Stimulated activated CD8-positive, alpha-beta memory T cell treated with anti-CD3 and anti-CD28 coated beads, Interleukin-15, amount 100 ng/mL, for 24 hours (primary cell): ENCODE measurements at regions not wholly inside any gene's neighbourhood (a gene's known extent, or its start where the extent isn't known, plus 50 kb on each side); places are given as distances from the start of the nearest gene placed in this dataset.
"Not testable (repeated sequence)": the region's sequence is repeated elsewhere in the genome, so short reads cannot be mapped to it uniquely, and the experiment has no call there.

Experiments used
- DNase-seq: peaks from one replicate; pipeline ENCODE4 v3.0.0-alpha.2; 2020; ENCODE audit warnings: low read depth

- no peak for DNase-seq
Measured at GRCh38 chr22:44650806-44651205, 51.2 kb upstream of the PRR5 start.

GRCh38 chr22:44648821-44649565 lies 53.0 kb upstream of the PRR5 start:
- no peak for DNase-seq

- no peak for DNase-seq
Measured at GRCh38 chr22:44648085-44648820, 53.8 kb upstream of the PRR5 start.

DNA sequence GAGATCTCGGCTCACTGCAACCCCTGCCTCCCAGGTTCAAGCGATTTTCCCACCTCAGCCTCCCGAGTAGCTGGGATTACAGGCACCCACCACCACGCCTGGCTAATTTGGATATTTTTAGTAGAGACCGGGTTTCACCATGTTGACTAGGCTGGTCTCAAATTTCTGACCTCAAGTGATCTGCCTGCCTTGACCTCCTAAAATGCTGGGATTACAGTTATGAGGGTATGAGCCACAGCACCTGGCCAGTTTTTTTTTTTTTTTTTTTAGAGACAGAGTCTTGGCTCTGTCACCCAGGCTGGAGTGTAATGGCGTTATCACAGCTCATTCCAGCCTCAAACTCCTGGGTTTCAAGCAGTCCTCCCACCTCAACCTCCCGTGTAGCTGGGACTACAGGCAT lies 54.9 kb upstream of the PRR5 start:
- no peak for DNase-seq

DNA sequence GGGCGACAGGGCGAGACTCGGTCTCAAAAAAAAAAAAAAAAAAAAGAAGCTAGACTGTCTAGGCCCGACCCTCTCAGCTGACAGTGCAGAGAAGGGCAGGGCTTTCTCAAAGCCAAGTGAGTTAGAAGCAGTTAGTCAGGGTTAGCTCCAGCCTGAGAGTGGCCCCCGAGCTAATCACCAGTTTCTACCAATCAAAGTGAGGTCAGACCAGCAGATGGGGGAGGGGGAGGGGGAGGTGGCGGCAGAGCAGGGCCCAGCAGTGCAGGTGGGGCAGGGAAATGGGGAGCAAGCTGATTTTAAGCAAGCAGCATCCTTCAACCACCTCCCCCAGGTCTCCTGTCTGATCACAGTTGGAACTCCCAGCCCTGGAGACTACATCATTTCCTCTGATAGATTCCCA lies 55.3 kb upstream of the PRR5 start:
- DNase-seq, result no peak

DNA sequence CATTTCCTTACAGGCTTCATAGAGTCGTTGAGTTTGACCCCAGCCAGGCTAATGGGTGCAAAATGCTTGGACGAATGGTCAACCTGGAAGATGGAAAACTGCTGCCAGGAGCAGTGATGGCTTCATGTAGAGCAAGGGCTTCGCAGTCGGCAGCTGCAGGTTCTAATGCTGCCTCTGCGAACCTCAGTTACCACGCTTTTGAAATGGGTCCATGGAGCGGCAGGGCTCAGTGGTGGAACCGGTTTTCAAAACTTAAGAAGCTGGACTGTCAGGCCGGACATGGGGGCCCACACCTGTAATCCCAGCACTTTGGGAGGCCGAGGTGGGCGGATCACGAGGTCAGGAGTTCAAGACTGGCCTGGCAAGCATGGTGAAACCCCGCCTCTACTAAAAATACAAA lies 55.9 kb upstream of the PRR5 start:
- DNase-seq, result no peak

GRCh38 chr22:44645531-44645930 lies 56.5 kb upstream of the PRR5 start:
- no peak for DNase-seq

- DNase-seq, result no peak
Measured at GRCh38 chr22:44645083-44645482, 56.9 kb upstream of the PRR5 start.

GRCh38 chr22:44643526-44644101 lies 58.4 kb upstream of the PRR5 start:
- not testable (repeated sequence) for DNase-seq

DNA sequence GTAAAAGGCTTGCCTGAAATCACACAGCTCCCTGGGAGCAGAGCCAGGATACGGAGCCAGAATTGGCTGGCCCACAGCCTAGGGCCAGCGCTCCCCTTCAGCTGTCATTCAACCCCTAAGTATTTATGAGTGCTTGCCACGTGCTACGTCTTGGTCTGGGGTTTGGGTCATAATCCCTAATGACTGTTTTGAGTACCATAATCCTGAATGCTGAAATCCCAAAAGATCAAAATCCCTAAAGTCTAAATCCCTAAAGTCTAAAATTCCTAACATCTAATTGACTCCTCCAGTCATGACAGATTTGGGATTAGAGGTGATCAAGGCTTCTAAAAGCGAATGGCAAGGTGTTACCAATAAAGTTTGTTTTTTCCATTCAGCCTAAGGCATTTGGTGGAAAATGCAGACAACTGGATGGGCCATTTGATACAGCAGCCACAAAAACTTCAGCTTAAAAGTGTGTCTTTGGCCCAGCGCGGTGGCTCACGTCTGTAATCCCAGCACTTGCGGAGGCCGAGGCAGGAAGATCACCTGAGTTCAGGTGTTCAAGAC lies 59.8 kb upstream of the PRR5 start:
- no peak for DNase-seq

DNA sequence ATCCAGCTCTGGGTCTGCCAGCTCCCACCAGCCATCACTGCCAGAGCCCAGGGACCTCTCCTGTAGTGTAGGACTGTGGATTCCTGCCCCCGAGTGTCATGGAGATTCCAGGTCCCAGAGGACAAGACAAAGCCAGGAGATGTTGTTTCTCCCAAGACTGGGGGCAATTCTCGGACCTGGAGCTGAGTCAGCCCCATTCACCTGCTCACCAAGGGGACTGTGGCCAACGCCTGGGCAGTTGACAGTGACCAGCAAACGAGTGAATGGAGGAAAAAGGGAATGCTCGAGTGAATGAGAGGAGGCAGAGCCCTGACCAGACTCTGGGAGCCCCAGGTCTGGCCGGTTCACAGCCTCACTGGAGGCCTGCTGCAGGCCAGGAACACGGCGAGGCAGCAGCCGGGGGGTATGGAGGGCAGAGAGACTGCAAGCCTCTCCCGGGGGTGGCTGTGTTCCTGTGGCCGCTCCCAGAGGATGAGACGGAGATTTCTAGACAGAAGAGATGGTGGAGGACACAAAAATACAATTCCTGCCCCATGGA lies 61.3 kb upstream of the PRR5 start:
- no peak for DNase-seq

DNA sequence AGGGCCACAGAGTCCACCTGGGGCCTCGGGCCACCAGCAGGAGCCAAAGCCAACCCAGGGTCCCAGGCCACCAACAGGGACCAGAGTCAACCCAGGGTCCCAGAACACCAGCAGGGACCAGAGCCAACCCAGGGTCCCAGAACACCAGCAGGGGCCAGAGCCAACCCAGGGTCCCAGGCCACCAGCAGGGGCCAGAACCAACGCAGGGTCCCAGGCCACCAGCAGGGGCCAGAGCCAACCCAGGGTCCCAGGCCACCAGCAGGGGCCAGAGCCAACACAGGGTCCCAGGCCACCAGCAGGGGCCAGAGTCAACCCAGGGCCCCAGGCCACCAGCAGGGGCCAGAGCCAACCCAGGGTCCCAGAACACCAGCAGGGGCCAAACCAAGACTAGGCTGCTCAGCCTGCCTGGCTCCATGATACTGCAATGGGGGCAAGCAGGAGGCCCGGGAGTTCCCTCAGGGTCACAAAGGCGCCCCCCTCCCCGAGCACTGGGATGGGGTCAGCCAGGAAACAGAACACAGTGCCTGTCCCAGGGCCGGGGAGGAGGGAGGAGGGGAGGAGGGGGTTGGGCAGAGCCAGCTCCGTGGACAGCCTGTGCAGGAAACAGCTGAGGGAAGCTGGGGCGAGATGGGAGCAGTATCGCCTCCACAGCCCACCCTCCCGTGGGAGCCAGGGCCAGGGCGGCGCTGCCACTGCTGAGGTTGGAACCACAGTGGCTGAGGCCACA lies 62.0 kb upstream of the PRR5 start:
- DNase-seq, result no peak

DNA sequence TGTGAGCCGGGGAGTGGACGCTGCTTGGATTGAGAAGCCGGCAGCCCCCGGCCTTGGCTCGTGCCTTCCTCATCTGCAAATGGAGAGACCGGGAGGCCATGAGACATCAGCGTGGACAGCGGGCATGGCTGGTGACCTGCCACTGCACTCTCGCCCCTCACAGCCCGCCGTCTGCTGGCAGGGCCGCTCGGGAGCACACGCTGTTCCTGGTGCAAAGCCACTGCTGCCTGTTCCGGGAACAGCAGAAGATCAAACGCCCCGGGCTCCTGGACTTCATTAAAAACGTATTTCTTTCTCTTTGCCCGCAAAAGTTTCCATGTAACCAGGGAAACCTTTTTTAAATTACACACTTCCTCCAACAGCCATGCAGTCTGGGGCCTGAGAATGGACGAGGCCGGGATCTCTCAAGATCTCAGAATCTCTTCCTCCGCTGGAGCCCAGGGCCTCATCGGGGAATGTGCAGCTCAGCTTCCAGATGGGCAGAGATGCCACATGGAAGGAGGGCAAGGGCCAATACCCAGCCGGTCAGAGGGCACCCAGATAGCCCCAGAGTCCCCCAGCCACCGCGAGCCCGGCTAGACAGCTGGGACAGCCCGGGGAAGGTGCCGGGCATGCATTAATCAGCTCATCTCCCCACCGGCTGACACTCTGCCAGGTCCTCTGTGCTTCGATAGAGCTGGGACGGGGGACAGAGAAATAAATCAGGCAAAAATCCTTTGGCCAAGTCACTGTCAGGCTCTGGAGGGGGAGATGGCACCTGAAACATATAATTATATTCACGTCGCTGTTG lies 62.8 kb upstream of the PRR5 start:
- no peak for DNase-seq

GRCh38 chr22:44636502-44637206 lies 65.3 kb upstream of the PRR5 start:
- DNase-seq, result not testable (repeated sequence)

DNA sequence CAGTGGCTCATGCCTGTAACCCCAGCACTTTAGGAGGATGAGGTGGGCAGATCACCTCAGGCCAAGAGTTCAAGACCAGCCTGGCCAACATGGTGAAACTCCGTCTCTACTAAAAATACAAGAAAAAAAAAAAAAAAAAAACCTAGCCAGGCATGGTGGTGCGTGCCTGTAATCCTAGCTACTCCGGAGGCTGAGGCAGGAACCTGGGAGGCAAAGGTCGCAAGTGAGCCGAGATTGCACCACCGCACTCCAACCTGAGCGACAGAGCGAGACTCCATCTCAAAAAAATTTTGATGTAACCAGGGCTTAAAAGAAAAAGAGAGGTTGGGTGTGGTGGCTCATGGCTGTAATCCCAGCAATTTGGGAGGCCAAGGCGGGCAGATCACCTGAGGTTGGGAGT lies 66.4 kb upstream of the PRR5 start:
- not testable (repeated sequence) for DNase-seq

DNA sequence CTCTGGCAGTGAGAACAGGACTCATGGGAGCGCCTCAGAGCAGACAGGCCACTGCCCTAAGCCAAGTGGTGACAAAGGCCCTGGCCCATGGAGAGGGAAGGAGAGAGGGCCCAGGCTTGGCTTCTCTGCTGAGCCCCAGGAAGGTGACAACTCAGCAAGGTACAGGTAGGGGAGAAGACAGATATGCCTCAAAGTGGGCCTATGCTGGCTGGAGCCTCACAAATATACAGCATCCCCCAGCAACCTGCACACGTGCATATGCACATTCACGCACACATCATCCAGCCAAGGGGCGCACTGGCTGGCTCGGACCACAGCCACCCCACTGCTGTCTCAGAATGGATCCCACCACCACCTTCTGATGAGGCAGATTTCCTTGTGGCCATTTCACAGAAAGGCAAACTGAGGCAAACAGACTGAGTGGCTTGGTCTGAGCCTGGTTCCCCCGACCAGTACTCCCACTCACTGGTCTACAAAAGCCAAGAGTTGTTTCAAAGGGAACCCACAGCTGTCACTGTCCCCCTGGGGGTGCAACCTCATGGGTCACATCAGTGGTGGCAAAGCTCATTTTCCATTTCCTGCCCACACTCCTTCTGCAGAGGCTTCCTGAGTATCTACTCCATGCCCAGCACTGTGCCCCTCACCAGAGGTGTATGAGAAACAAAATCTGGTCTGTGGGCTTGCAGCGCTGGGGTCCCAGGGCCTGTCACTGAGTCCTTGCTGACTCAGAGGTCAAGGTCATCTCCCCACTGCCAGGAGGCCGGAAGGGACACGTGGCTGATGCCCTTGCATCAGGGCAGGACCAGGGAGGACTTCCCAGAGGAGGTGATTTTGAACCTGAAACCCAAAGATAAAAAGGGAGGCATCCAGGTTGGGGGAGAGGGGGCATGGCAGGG lies 67.3 kb upstream of the PRR5 start:
- DNase-seq, result no peak

GRCh38 chr22:44633647-44634046 lies 68.4 kb upstream of the PRR5 start:
- DNase-seq, result no peak

DNA sequence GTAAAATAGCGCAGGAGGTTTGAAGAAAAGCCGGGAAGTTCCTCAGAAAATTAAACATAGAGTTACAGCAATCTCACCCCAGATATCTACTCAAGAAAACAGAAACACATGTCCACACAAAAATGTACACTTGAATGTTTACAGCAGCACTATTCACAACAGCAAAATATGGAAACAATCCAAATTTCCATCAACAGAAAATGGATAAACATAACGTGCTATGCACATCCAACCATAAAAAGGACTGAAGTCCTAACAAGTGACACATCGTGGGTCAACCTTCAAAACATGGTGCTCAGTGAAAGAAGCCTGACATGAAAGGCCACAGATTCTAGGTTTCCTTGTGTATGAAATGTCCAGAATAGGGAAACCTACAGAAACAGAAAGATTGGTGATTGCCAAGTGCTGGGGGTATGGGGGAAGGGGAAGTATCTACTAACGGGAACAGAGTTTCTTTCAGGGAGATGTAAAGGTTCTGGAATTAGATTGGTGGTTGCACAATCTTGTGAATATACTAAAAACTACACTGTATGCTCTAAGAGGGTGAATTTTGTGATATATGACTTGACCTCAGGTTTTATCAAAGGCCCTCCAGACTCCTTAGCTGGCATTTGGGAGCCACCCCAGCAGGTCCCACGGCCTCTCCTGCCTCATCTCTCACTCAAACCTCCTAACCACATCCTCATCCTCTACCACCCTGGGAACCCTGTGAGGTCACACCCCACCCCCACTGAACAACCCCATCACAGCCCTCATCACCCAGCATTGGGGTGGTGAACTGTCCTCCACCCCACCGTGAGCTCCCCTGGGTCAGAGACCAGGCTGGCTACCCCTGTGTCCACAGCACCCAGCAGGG lies 69.2 kb upstream of the PRR5 start:
- no peak for DNase-seq

- no peak for DNase-seq
Measured at GRCh38 chr22:44630826-44631225, 71.2 kb upstream of the PRR5 start.
